Breast epithelium (tissue), 3 donors: ENCODE measurements at regions not wholly inside any gene's neighbourhood (a gene's known extent, or its start where the extent isn't known, plus 50 kb on each side); places are given as distances from the start of the nearest gene placed in this dataset.

ENCODE experiments used
- POLR2A ChIP-seq: fragments of 450-650 bp; IDR thresholded peaks from one replicate; pipeline ENCODE4 v1.6.1; 2016; ENCODE audit warnings: antibody characterized with exemption, mild to moderate bottlenecking, moderate library complexity
- POLR2AphosphoS5 ChIP-seq, 3 donors: sonication (generic); formaldehyde crosslinking; IDR thresholded peaks; one replicate each; pipeline ENCODE4 v1.6.1; 2017; ENCODE audit warnings: antibody characterized with exemption in 3 of 3
- TF ChIP-seq, protein P1 (sequence below), 3 donors: fragments of 450-650 bp; IDR thresholded peaks; one replicate each; pipeline ENCODE4 v1.5.1; 2016 to 2017; ENCODE audit warnings: antibody characterized with exemption in 3 of 3, mild to moderate bottlenecking in 3 of 3, moderate library complexity in 3 of 3

DNA sequence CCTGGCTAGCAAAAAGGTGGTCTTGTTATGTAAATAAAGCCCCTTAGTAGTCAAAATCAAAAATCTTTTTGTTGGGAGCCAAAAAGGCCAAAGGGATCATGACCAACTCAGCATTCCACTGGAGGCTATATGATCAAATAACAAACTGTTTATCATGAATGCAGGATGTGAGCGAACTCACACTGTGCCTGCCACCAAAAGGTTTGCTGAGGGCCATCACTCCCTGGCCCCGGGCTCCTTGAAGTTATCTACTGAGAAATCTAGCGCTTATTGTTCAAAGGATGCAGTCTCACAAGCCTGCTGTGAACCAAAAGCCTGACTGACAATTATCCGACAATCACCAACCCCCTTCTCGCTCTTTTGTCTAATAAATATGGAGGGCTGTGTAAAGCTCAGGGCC lies 107.2 kb upstream of the DDHD1 start:
- TF ChIP-seq, protein P1, sequence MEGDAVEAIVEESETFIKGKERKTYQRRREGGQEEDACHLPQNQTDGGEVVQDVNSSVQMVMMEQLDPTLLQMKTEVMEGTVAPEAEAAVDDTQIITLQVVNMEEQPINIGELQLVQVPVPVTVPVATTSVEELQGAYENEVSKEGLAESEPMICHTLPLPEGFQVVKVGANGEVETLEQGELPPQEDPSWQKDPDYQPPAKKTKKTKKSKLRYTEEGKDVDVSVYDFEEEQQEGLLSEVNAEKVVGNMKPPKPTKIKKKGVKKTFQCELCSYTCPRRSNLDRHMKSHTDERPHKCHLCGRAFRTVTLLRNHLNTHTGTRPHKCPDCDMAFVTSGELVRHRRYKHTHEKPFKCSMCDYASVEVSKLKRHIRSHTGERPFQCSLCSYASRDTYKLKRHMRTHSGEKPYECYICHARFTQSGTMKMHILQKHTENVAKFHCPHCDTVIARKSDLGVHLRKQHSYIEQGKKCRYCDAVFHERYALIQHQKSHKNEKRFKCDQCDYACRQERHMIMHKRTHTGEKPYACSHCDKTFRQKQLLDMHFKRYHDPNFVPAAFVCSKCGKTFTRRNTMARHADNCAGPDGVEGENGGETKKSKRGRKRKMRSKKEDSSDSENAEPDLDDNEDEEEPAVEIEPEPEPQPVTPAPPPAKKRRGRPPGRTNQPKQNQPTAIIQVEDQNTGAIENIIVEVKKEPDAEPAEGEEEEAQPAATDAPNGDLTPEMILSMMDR (IDR thresholded peaks at IDR 0.05), result no peak
- no peak for TF ChIP-seq POLR2AphosphoS5 (IDR thresholded peaks at IDR 0.05)
- no peak for TF ChIP-seq POLR2A
